Endodermal cell (in vitro differentiated cells): ENCODE measurements at regions not wholly inside any gene's neighbourhood (a gene's known extent, or its start where the extent isn't known, plus 50 kb on each side); places are given as distances from the start of the nearest gene placed in this dataset.

Experiments used
- DNase-seq: peaks from one replicate; pipeline ENCODE4 v3.0.0-alpha.2; 2017
- H3K27ac ChIP-seq: 2 replicates; pipeline ENCODE4 v1.5.1; 2013; ENCODE audit warnings: mild to moderate bottlenecking, low read depth, low read length, moderate library complexity
- H3K27me3 ChIP-seq: 2 replicates; pipeline ENCODE4 v1.6.1; 2013; ENCODE audit warnings: mild to moderate bottlenecking, low read length, moderate library complexity; ENCODE audit not compliant: insufficient read depth, control insufficient read depth, poor library complexity, severe bottlenecking
- H3K36me3 ChIP-seq: 2 replicates; pipeline ENCODE4 v1.7.0; 2013; ENCODE audit warnings: mild to moderate bottlenecking, low read length, moderate library complexity; ENCODE audit not compliant: control insufficient read depth, insufficient read depth
- H3K4me1 ChIP-seq: one replicate; pipeline ENCODE4 v1.7.0; 2013; ENCODE audit warnings: low read length; ENCODE audit not compliant: control insufficient read depth, insufficient read depth
- H3K4me3 ChIP-seq: 2 replicates; pipeline ENCODE4 v1.5.1; 2013; ENCODE audit warnings: mild to moderate bottlenecking, low read length, moderate library complexity
- H3K9ac ChIP-seq: 2 replicates; pipeline ENCODE4 v1.6.1; 2013; ENCODE audit warnings: mild to moderate bottlenecking, low read length, moderate library complexity; ENCODE audit not compliant: poor library complexity, severe bottlenecking; ENCODE audit errors: extremely low read depth
- H3K9me3 ChIP-seq: 2 replicates; pipeline ENCODE4 v1.6.1; 2013; ENCODE audit warnings: mild to moderate bottlenecking, low read length, moderate library complexity; ENCODE audit not compliant: control insufficient read depth
- H3K27ac Mint-ChIP-seq: 2 replicates; pipeline ENCODE4 v1.8.0; 2020; ENCODE audit warnings: mixed read lengths
- H3K27me3 Mint-ChIP-seq: 2 replicates; pipeline ENCODE4 v1.8.0; 2021; ENCODE audit warnings: mild to moderate bottlenecking, mixed read lengths; ENCODE audit not compliant: insufficient read depth
- H3K36me3 Mint-ChIP-seq: 2 replicates; pipeline ENCODE4 v1.8.0; 2020; ENCODE audit warnings: low read depth, mixed read lengths
- H3K4me1 Mint-ChIP-seq: 2 replicates; pipeline ENCODE4 v1.8.0; 2020; ENCODE audit warnings: mixed read lengths
- H3K4me3 Mint-ChIP-seq: 2 replicates; pipeline ENCODE4 v1.8.0; 2020; ENCODE audit warnings: mild to moderate bottlenecking, moderate library complexity, mixed read lengths
- H3K9me3 Mint-ChIP-seq: 2 replicates; pipeline ENCODE4 v1.8.0; 2020; ENCODE audit warnings: mild to moderate bottlenecking, mixed read lengths
- WGBS, 2 experiments: methylation state at CpG; one replicate each; pipeline versions ENCODE4 v1.1.5 to v1.1.7; 2013; ENCODE audit warnings: missing lambda C conversion rate in 2 of 2, mixed read lengths in 1 of 2; ENCODE audit not compliant: insufficient coverage in 1 of 2, insufficient read length in 1 of 2; 5-methylcytosine and 5-hydroxymethylcytosine counted together
- TF ChIP-seq, protein P1 (sequence below): fragments of 200-600 bp; sonication (generic); conservative IDR thresholded peaks from 2 replicates; pipeline ENCODE4 v1.5.0; 2021; ENCODE audit warnings: antibody characterized with exemption, mild to moderate bottlenecking

DNA sequence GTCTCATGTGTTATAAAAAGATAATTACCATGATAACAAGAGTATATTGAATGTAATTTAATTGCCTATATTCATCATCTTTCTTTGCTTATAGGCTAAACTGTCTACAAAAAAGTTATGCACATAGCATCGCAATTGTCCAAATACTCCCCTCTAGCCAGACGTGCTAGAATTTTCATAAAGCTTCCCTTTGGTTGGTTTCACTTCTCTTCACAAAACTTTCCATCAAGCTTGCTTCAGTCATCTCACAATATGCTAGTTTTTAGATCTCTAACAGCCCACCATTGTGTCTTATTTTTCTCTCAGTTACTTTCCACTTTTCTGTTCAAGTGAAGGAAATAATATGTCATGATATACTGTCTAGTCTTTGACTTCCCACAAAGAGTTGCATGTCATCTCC is 448.3 kb upstream of the SPANXN1 start:
- peaks cover 21% of the 10 kb centered on the region for H3K9me3 Mint-ChIP-seq
- H3K27me3 Mint-ChIP-seq = no peaks in the 10 kb centered on the region
- H3K4me1 Mint-ChIP-seq = no peaks in the 10 kb centered on the region
- H3K27me3 ChIP-seq = no peaks in the 10 kb centered on the region
- no peak overlapping the region for H3K4me3 ChIP-seq
- no peak overlapping the region for H3K4me3 Mint-ChIP-seq
- TF ChIP-seq, protein P1, sequence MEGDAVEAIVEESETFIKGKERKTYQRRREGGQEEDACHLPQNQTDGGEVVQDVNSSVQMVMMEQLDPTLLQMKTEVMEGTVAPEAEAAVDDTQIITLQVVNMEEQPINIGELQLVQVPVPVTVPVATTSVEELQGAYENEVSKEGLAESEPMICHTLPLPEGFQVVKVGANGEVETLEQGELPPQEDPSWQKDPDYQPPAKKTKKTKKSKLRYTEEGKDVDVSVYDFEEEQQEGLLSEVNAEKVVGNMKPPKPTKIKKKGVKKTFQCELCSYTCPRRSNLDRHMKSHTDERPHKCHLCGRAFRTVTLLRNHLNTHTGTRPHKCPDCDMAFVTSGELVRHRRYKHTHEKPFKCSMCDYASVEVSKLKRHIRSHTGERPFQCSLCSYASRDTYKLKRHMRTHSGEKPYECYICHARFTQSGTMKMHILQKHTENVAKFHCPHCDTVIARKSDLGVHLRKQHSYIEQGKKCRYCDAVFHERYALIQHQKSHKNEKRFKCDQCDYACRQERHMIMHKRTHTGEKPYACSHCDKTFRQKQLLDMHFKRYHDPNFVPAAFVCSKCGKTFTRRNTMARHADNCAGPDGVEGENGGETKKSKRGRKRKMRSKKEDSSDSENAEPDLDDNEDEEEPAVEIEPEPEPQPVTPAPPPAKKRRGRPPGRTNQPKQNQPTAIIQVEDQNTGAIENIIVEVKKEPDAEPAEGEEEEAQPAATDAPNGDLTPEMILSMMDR = no peak
- H3K36me3 ChIP-seq = no peaks in the 10 kb centered on the region
- WGBS, 2 experiments = 50 to 64% methylated on average over 2 of the region's 2 CpGs
- DNase-seq = no peak
- no peak overlapping the region for H3K27ac ChIP-seq
- H3K9me3 ChIP-seq = peaks cover 28% of the 10 kb centered on the region
- no peak overlapping the region for H3K27ac Mint-ChIP-seq
- H3K9ac ChIP-seq = no peak overlapping the region
- H3K4me1 ChIP-seq = no peaks in the 10 kb centered on the region
- H3K36me3 Mint-ChIP-seq = no peaks in the 10 kb centered on the region

DNA sequence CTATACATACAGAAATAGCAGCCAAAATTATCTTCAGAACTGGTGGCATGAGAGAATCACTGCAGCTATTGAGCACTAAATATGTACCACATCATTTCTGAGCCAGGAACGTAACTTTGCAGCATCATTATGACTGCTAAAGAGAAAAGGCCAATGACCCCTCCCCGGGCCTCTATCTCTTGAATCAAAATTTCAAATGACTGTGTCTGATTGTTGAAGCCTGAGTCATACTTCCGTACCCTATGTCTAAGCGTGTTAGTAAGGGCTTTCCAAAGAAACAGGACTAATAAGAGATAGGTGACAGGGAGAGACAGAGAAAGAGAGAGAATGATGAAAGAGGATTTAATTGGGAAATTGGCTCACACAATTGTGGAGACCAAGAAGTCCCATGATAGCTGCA is 445.5 kb upstream of the SPANXN1 start:
- H3K27me3 Mint-ChIP-seq = no peaks in the 10 kb centered on the region
- H3K36me3 ChIP-seq = no peaks in the 10 kb centered on the region
- H3K27ac Mint-ChIP-seq = no peak overlapping the region
- no peak overlapping the region for H3K4me3 ChIP-seq
- H3K9me3 Mint-ChIP-seq = peaks cover 20% of the 10 kb centered on the region
- no peaks in the 10 kb centered on the region for H3K4me1 ChIP-seq
- no peaks in the 10 kb centered on the region for H3K4me1 Mint-ChIP-seq
- no peak overlapping the region for H3K9ac ChIP-seq
- 67 to 72% methylated on average over 3 to 4 of the region's 4 CpGs for WGBS, 2 experiments
- TF ChIP-seq, protein P1 = no peak
- no peak overlapping the region for H3K27ac ChIP-seq
- no peak for DNase-seq
- H3K4me3 Mint-ChIP-seq = no peak overlapping the region
- H3K9me3 ChIP-seq = peaks cover 12% of the 10 kb centered on the region
- H3K36me3 Mint-ChIP-seq = no peaks in the 10 kb centered on the region
- H3K27me3 ChIP-seq = no peaks in the 10 kb centered on the region

DNA sequence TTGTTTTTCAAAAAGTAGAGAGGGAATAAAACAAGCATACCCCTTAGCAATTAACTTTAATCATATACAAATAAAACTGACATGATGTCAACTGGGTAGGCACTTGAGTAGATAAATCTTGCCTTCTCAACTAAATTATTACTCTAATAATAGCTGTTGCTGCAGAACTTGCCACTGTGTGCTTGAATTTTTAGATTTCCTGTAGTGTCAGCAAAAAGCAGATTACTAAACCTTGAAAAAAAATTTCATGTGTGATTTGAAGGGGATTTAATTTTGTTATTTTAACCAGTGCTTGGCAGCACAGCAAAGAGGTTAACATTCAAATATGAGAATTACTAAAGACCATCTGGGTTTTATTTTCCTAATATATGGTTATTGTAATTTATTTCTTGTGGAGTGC is 438.3 kb upstream of the SPANXN1 start:
- no peaks in the 10 kb centered on the region for H3K4me1 Mint-ChIP-seq
- DNase-seq = no peak
- no peaks in the 10 kb centered on the region for H3K27me3 Mint-ChIP-seq
- peaks cover 33% of the 10 kb centered on the region for H3K9me3 Mint-ChIP-seq
- no peaks in the 10 kb centered on the region for H3K36me3 Mint-ChIP-seq
- no peaks in the 10 kb centered on the region for H3K36me3 ChIP-seq
- no peak overlapping the region for H3K27ac ChIP-seq
- H3K4me3 ChIP-seq = no peak overlapping the region
- no peak overlapping the region for H3K27ac Mint-ChIP-seq
- H3K4me3 Mint-ChIP-seq = no peak overlapping the region
- no peaks in the 10 kb centered on the region for H3K4me1 ChIP-seq
- peaks cover 24% of the 10 kb centered on the region for H3K9me3 ChIP-seq
- no peak overlapping the region for H3K9ac ChIP-seq
- no peaks in the 10 kb centered on the region for H3K27me3 ChIP-seq
- TF ChIP-seq, protein P1 = no peak
